Keratinocyte (primary cell): ENCODE measurements at regions not wholly inside any gene's neighbourhood (a gene's known extent, or its start where the extent isn't known, plus 50 kb on each side); places are given as distances from the start of the nearest gene placed in this dataset.

Source experiments
- DNase-seq: peaks from one replicate; pipeline ENCODE4 v3.0.0-alpha.2; 2011; ENCODE audit warnings: low read depth, missing footprints, low spot score
- FAIRE-seq: peaks from 2 replicates; lab custom pipeline; 2011; peaks lifted over from hg19 to GRCh38; lab: Jason Lieb, UNC
- H2AFZ ChIP-seq: 2 replicates; pipeline ENCODE4 v1.6.0; 2012; ENCODE audit warnings: low read length, control low read depth, inconsistent platforms; ENCODE audit not compliant: control insufficient read depth
- H3K27ac ChIP-seq: 2 replicates; pipeline ENCODE4 v1.5.1; 2011; ENCODE audit warnings: low read length; ENCODE audit not compliant: control insufficient read depth, insufficient read depth
- H3K27me3 ChIP-seq: 3 replicates; pipeline ENCODE4 v1.6.0; 2011; ENCODE audit warnings: low read length; ENCODE audit not compliant: control insufficient read depth, insufficient read depth; ENCODE audit errors: extremely low read depth
- H3K36me3 ChIP-seq, 2 experiments: 2 replicates in 1 of 2; 3 replicates in 1 of 2; pipeline ENCODE4 v1.5.1; 2011; ENCODE audit warnings: low read length in 2 of 2, mild to moderate bottlenecking in 1 of 2; ENCODE audit not compliant: control insufficient read depth in 2 of 2, insufficient read depth in 2 of 2; ENCODE audit errors: extremely low read depth in 1 of 2
- H3K4me1 ChIP-seq: 3 replicates; pipeline ENCODE4 v1.5.1; 2011; ENCODE audit warnings: low read length; ENCODE audit not compliant: control insufficient read depth, insufficient read depth; ENCODE audit errors: extremely low read depth
- H3K4me2 ChIP-seq: 3 replicates; pipeline ENCODE4 v1.6.0; 2011; ENCODE audit warnings: low read depth, low read length; ENCODE audit not compliant: control insufficient read depth, insufficient read depth; ENCODE audit errors: extremely low read depth
- H3K4me3 ChIP-seq, 3 experiments: fragments of 200-600 bp in 1 of 3; sonication (generic) in 1 of 3; 2 replicates in 2 of 3; 3 replicates in 1 of 3; pipeline ENCODE4 v1.5.1; 2011 to 2016; ENCODE audit warnings: low read length in 3 of 3, mild to moderate bottlenecking in 3 of 3, control low read depth in 2 of 3, inconsistent platforms in 1 of 3, low read depth in 1 of 3, mixed read lengths in 1 of 3, mixed run types in 1 of 3, moderate library complexity in 1 of 3; ENCODE audit not compliant: control insufficient read depth in 2 of 3, insufficient read depth in 2 of 3; ENCODE audit errors: extremely low read depth in 1 of 3
- H3K79me2 ChIP-seq: 2 replicates; pipeline ENCODE4 v1.6.0; 2012; ENCODE audit warnings: low read length; ENCODE audit not compliant: control insufficient read depth, insufficient read depth
- H3K9ac ChIP-seq: 3 replicates; pipeline ENCODE4 v1.6.0; 2011; ENCODE audit warnings: low read length; ENCODE audit not compliant: control insufficient read depth, insufficient read depth; ENCODE audit errors: extremely low read depth
- H3K9me1 ChIP-seq: 3 replicates; pipeline ENCODE4 v1.6.0; 2011; ENCODE audit warnings: low read length; ENCODE audit not compliant: control insufficient read depth, insufficient read depth; ENCODE audit errors: extremely low read depth
- H3K9me3 ChIP-seq: 2 replicates; pipeline ENCODE4 v1.5.1; 2012; ENCODE audit warnings: low read depth, low read length; ENCODE audit not compliant: control insufficient read depth
- H4K20me1 ChIP-seq: 3 replicates; pipeline ENCODE4 v1.6.0; 2011; ENCODE audit warnings: low read length; ENCODE audit not compliant: control insufficient read depth, insufficient read depth; ENCODE audit errors: extremely low read depth
- EZH2 ChIP-seq: IDR thresholded peaks from one replicate; pipeline ENCODE4 v1.6.1; 2012; ENCODE audit warnings: inconsistent platforms, mild to moderate bottlenecking, low read length, moderate library complexity
- dilution Hi-C: fragments of 300-500 bp; cut with MboI; formaldehyde crosslinking; loops from one replicate; pipeline ENCODE4 v1.7.0; 2020; ENCODE audit warnings: low sequenced_read_pairs; ENCODE audit not compliant: extremely low pct_ligation_motif_present
- TF ChIP-seq, protein P1 (sequence below), 3 experiments: IDR thresholded peaks in 1 of 3; conservative IDR thresholded peaks in 1 of 3; optimal IDR thresholded peaks in 1 of 3; 2 replicates in 2 of 3; 3 replicates in 1 of 3; pipeline versions ENCODE3 to v1.5.1; 2011; ENCODE audit warnings: low read length in 3 of 3, mild to moderate bottlenecking in 3 of 3, moderate library complexity in 2 of 3, control low read depth in 1 of 3, inconsistent platforms in 1 of 3; ENCODE audit not compliant: insufficient read depth in 2 of 3; ENCODE audit errors: extremely low read depth in 1 of 3

DNA sequence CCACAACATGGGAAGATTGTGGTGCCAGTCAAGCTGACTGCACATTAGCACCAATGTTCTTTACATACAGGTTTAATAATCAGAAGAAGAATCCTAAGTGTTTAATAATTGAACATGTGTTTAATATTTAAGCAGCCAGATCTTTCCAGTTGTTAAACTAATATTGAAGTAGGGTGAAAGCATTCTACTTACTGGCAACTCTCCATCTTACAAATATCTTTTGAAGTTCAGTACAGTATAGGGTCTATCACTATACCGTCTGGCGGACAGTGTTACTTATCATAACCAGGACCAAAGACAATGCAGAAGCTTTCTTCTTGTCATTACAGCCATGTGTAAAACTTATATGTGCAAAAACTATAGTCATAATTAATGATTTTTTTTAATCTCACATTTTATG lies 376.4 kb downstream of the CNTN6 start:
- no peak overlapping the region for H3K4me3 ChIP-seq
- no peak overlapping the region for H3K27ac ChIP-seq
- dilution Hi-C loops = no loop called here
- H3K9me1 ChIP-seq = no peaks in the 10 kb centered on the region
- no peaks in the 10 kb centered on the region for H3K9me3 ChIP-seq
- H3K4me1 ChIP-seq = no peaks in the 10 kb centered on the region
- H3K79me2 ChIP-seq = no peaks in the 10 kb centered on the region
- H3K4me2 ChIP-seq = no peak overlapping the region
- H3K27me3 ChIP-seq = no peaks in the 10 kb centered on the region
- FAIRE-seq = no peak
- H3K9ac ChIP-seq = no peak overlapping the region
- DNase-seq = no peak
- no peaks in the 10 kb centered on the region for H3K36me3 ChIP-seq
- TF ChIP-seq EZH2 = no peak
- TF ChIP-seq, protein P1, sequence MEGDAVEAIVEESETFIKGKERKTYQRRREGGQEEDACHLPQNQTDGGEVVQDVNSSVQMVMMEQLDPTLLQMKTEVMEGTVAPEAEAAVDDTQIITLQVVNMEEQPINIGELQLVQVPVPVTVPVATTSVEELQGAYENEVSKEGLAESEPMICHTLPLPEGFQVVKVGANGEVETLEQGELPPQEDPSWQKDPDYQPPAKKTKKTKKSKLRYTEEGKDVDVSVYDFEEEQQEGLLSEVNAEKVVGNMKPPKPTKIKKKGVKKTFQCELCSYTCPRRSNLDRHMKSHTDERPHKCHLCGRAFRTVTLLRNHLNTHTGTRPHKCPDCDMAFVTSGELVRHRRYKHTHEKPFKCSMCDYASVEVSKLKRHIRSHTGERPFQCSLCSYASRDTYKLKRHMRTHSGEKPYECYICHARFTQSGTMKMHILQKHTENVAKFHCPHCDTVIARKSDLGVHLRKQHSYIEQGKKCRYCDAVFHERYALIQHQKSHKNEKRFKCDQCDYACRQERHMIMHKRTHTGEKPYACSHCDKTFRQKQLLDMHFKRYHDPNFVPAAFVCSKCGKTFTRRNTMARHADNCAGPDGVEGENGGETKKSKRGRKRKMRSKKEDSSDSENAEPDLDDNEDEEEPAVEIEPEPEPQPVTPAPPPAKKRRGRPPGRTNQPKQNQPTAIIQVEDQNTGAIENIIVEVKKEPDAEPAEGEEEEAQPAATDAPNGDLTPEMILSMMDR (optimal IDR thresholded peaks at IDR 0.05 in 1 of 3, IDR thresholded peaks at IDR 0.05 in 1 of 3, conservative IDR thresholded peaks at IDR 0.05 in 1 of 3; ENCODE audit: extremely low read depth in 1 of 3, insufficient read depth in 2 of 3, low read length in 3 of 3) = no peak
- no peaks in the 10 kb centered on the region for H4K20me1 ChIP-seq
- no peak overlapping the region for H2AFZ ChIP-seq

- H3K9me3 ChIP-seq = no peaks in the 10 kb centered on the region
- no peak overlapping the region for H3K27ac ChIP-seq
- H3K4me3 ChIP-seq = no peak overlapping the region
- no peak for TF ChIP-seq EZH2
- TF ChIP-seq, protein P1 (optimal IDR thresholded peaks at IDR 0.05 in 1 of 3, IDR thresholded peaks at IDR 0.05 in 1 of 3, conservative IDR thresholded peaks at IDR 0.05 in 1 of 3; ENCODE audit: extremely low read depth in 1 of 3, insufficient read depth in 2 of 3, low read length in 3 of 3) = no peak
- H3K9ac ChIP-seq = no peak overlapping the region
- FAIRE-seq = no peak
- no peaks in the 10 kb centered on the region for H3K36me3 ChIP-seq
- no peak overlapping the region for H2AFZ ChIP-seq
- H3K9me1 ChIP-seq = no peaks in the 10 kb centered on the region
- no peaks in the 10 kb centered on the region for H3K27me3 ChIP-seq
- H3K4me2 ChIP-seq = no peak overlapping the region
- no peaks in the 10 kb centered on the region for H3K4me1 ChIP-seq
- no peak for DNase-seq
- no peaks in the 10 kb centered on the region for H4K20me1 ChIP-seq
- dilution Hi-C loops = no loop called here
- no peaks in the 10 kb centered on the region for H3K79me2 ChIP-seq
These were observed 376.9 kb downstream of the CNTN6 start for GRCh38 chr3:1469687-1470086.
